Neural progenitor cell (in vitro differentiated cells): ENCODE measurements at regions not wholly inside any gene's neighbourhood (a gene's known extent, or its start where the extent isn't known, plus 50 kb on each side); places are given as distances from the start of the nearest gene placed in this dataset.

Experiments
- EZH2 ChIP-seq: fragments of 200-600 bp; sonication (generic); IDR thresholded peaks from 2 replicates; pipeline ENCODE4 v1.6.1; 2017; ENCODE audit warnings: antibody characterized with exemption, mild to moderate bottlenecking, moderate library complexity
- TF ChIP-seq, protein P1 (sequence below): fragments of 200-600 bp; sonication (generic); IDR thresholded peaks from 2 replicates; pipeline ENCODE4 v1.5.1; 2017; ENCODE audit warnings: antibody characterized with exemption, mild to moderate bottlenecking

DNA sequence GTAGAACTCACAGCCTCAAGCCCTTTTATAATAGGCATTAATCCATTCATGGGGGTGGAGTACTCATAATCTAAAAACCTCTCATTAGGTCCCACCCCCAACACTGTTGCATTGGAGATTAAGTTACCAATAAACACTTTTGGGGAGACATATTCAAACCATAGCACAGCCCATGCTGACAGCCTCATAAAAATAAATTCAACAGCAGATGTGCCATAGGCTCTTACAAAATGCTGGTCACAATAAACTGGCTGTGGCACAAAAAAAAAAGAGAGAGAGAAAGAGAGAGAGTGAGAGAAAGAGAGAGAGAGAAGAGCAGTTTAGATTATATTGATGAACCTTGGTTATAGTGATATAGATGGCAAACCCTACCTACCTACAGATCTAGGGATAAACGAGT lies 1000.9 kb downstream of the TUSC7 start:
- TF ChIP-seq, protein P1, sequence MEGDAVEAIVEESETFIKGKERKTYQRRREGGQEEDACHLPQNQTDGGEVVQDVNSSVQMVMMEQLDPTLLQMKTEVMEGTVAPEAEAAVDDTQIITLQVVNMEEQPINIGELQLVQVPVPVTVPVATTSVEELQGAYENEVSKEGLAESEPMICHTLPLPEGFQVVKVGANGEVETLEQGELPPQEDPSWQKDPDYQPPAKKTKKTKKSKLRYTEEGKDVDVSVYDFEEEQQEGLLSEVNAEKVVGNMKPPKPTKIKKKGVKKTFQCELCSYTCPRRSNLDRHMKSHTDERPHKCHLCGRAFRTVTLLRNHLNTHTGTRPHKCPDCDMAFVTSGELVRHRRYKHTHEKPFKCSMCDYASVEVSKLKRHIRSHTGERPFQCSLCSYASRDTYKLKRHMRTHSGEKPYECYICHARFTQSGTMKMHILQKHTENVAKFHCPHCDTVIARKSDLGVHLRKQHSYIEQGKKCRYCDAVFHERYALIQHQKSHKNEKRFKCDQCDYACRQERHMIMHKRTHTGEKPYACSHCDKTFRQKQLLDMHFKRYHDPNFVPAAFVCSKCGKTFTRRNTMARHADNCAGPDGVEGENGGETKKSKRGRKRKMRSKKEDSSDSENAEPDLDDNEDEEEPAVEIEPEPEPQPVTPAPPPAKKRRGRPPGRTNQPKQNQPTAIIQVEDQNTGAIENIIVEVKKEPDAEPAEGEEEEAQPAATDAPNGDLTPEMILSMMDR: no peak
- no peak for TF ChIP-seq EZH2
